ENCODE measurements at regions not wholly inside any gene's neighbourhood (a gene's known extent, or its start where the extent isn't known, plus 50 kb on each side); places are given as distances from the start of the nearest gene placed in this dataset.

DNA sequence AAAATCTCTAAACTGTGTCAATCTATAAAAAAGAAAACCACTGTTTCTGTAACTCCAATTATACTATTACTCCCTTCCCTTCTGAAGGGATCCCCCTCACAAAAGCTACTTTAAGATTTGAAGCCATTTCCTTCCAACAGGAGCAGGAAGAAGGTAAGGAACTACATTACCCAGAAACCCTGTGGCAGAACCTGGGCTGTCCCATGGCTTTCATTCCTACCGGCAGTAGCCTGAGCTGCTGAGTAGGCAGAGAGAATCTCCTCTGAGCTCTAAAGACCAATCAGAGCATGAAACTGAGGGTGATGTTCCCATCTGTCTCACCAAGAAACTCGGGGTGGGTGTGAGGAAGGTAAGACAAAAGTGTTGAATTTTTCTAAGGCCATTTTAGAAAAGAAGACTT lies 108.0 kb upstream of the LRFN2 start:
- TF ChIP-seq, protein P1, sequence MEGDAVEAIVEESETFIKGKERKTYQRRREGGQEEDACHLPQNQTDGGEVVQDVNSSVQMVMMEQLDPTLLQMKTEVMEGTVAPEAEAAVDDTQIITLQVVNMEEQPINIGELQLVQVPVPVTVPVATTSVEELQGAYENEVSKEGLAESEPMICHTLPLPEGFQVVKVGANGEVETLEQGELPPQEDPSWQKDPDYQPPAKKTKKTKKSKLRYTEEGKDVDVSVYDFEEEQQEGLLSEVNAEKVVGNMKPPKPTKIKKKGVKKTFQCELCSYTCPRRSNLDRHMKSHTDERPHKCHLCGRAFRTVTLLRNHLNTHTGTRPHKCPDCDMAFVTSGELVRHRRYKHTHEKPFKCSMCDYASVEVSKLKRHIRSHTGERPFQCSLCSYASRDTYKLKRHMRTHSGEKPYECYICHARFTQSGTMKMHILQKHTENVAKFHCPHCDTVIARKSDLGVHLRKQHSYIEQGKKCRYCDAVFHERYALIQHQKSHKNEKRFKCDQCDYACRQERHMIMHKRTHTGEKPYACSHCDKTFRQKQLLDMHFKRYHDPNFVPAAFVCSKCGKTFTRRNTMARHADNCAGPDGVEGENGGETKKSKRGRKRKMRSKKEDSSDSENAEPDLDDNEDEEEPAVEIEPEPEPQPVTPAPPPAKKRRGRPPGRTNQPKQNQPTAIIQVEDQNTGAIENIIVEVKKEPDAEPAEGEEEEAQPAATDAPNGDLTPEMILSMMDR (IDR thresholded peaks at IDR 0.05 in 4 of 5, conservative IDR thresholded peaks at IDR 0.05 in 1 of 5): no peak
- no peak for TF ChIP-seq POLR2A (IDR thresholded peaks at IDR 0.05)
